Gastroesophageal sphincter (tissue), 3 donors: ENCODE measurements at regions not wholly inside any gene's neighbourhood (a gene's known extent, or its start where the extent isn't known, plus 50 kb on each side); places are given as distances from the start of the nearest gene placed in this dataset.

Experiments used
- CTCF ChIP-seq, 4 experiments: fragments of 200-600 bp in 2 of 4; fragments of 450-650 bp in 2 of 4; sonication (generic) in 1 of 4; IDR thresholded peaks; one replicate each; pipeline ENCODE4 v1.5.1; 2017 to 2019; ENCODE audit warnings: antibody characterized with exemption in 4 of 4, mild to moderate bottlenecking in 2 of 4, moderate library complexity in 2 of 4
- EP300 ChIP-seq: sonication (generic); formaldehyde crosslinking; IDR thresholded peaks from one replicate; pipeline ENCODE4 v1.6.1; 2017; ENCODE audit warnings: antibody characterized with exemption, mild to moderate bottlenecking
- POLR2A ChIP-seq, 2 donors: fragments of 450-650 bp; IDR thresholded peaks; one replicate each; pipeline ENCODE4 v1.6.1; 2017; ENCODE audit warnings: antibody characterized with exemption in 2 of 2, mild to moderate bottlenecking in 2 of 2, moderate library complexity in 1 of 2
- POLR2AphosphoS5 ChIP-seq: sonication (generic); formaldehyde crosslinking; IDR thresholded peaks from one replicate; pipeline ENCODE4 v1.6.1; 2017; ENCODE audit warnings: antibody characterized with exemption

GRCh38 chr22:47632701-47633100 is 870.3 kb downstream of the TBC1D22A start:
- TF ChIP-seq CTCF (IDR thresholded peaks at IDR 0.05) (no peak), POLR2A (IDR thresholded peaks at IDR 0.05) (no peak), POLR2AphosphoS5 (no peak), EP300 (no peak)
